Activated T-cell treated with anti-CD3 and anti-CD28 coated beads, Interleukin-2, amount 50 U/mL, for 4 hours (primary cell): ENCODE measurements at regions not wholly inside any gene's neighbourhood (a gene's known extent, or its start where the extent isn't known, plus 50 kb on each side); places are given as distances from the start of the nearest gene placed in this dataset.

Experiments
- ATAC-seq, 2 donors: fragments of 200-7000 bp; cut with Tn5 transposase; one replicate each; pipeline ENCODE4 v1.10.0; 2021
- DNase-seq: peaks from one replicate; pipeline ENCODE4 v3.0.0-alpha.2; 2020
- H3K27me3 Mint-ChIP-seq: one replicate; pipeline ENCODE4 v1.8.0; 2021; ENCODE audit warnings: low read depth, mixed read lengths
- H3K36me3 Mint-ChIP-seq: one replicate; pipeline ENCODE4 v1.8.0; 2022; ENCODE audit warnings: mixed read lengths; ENCODE audit not compliant: insufficient read depth
- H3K4me1 Mint-ChIP-seq: one replicate; pipeline ENCODE4 v1.8.0; 2021; ENCODE audit warnings: low read depth, mixed read lengths
- H3K4me3 Mint-ChIP-seq: one replicate; pipeline ENCODE4 v1.8.0; 2021; ENCODE audit warnings: mild to moderate bottlenecking, moderate library complexity, mixed read lengths
- H3K9me3 Mint-ChIP-seq: one replicate; pipeline ENCODE4 v1.8.0; 2021; ENCODE audit warnings: mixed read lengths

DNA sequence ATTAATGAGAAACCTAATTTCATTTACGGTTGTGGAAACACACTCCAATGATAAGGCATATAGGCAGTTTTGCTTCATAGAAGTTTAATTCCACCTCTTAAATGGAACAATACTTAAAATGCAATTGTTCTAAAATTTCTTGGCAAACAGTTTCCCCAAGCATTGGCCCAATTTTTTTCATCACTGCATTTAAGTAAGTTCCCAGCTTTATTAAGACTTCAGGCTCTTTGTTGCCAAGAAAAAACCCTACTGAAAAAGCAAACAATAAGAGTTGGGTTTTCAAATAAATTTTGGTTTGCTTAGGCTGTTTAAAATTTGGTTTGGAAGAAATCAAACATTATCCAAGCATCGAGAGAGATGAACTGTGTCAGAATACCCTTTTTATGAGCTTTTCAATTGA is 690.9 kb upstream of the NRSN1 start:
- Mint-ChIP-seq H3K9me3 (peaks cover 5% of the 10 kb centered on the region), H3K36me3 (no peaks in the 10 kb centered on the region), H3K27me3 (no peaks in the 10 kb centered on the region), H3K4me3 (no peak overlapping the region), H3K4me1 (no peaks in the 10 kb centered on the region)
- no peak for ATAC-seq
- DNase-seq: no peak

DNA sequence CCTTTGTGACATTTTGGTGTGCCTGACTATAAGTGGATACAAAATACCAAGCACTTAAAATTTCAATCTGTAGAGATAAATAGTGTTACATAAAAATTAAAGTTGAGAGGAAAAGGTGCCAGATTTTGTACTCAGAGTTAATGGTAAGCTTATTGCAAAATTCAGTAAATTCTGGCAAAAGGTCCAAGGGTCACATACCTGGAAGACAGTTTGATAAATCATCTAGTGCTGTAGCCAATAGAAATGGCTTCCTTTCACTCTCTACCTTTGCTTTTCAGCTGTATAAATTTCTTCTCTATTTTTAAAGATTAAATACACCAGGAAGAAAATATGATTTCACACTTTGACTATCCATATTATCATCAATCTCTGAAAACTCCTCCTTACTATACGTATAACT is 690.2 kb upstream of the NRSN1 start:
- ATAC-seq (no peak), DNase-seq (no peak)
- H3K4me3 Mint-ChIP-seq: no peak overlapping the region
- no peaks in the 10 kb centered on the region for H3K27me3 Mint-ChIP-seq
- H3K9me3 Mint-ChIP-seq: peaks cover 5% of the 10 kb centered on the region
- H3K36me3 Mint-ChIP-seq: no peaks in the 10 kb centered on the region
- H3K4me1 Mint-ChIP-seq: no peaks in the 10 kb centered on the region

GRCh38 chr6:23441808-23442461 is 684.1 kb upstream of the NRSN1 start:
- no peak for ATAC-seq
- Mint-ChIP-seq H3K36me3 (no peaks in the 10 kb centered on the region), H3K4me3 (no peak overlapping the region), H3K4me1 (no peaks in the 10 kb centered on the region), H3K9me3 (peaks cover 6% of the 10 kb centered on the region), H3K27me3 (no peaks in the 10 kb centered on the region)
- DNase-seq: no peak

GRCh38 chr6:23445157-23445710 is 680.8 kb upstream of the NRSN1 start:
- DNase-seq: no peak

DNA sequence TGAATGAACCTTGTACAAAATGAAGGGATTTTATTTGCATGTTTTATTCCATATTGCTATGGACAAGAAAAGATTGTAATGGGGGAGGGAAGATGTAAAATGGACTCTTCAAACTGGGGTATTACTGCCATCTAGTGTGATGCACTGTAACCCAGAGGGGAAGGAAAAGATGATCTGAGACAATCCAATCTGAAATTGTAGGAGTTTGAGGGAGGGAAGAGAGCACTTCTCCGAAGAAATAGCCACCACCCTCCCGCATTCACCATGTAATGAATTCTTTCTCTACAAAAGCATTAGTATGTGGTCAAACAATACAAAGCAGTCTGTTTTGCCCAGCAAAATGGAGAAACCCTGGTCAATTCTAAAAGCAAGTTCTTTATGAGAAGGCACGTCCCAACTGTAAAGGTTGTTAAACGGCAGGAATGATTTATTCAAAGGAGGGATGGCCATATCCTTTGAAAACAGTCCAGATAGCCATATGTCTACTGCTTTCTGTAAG is 679.5 kb upstream of the NRSN1 start:
- H3K4me1 Mint-ChIP-seq: no peaks in the 10 kb centered on the region
- H3K36me3 Mint-ChIP-seq: no peaks in the 10 kb centered on the region
- DNase-seq (no peak), ATAC-seq (no peak)
- peaks cover 3% of the 10 kb centered on the region for H3K9me3 Mint-ChIP-seq
- H3K27me3 Mint-ChIP-seq: no peaks in the 10 kb centered on the region
- H3K4me3 Mint-ChIP-seq: no peak overlapping the region

More at GRCh38 chr6:23445157-23445710, 680.8 kb upstream of the NRSN1 start:
- Mint-ChIP-seq H3K4me1 (no peaks in the 10 kb centered on the region), H3K9me3 (peaks cover 6% of the 10 kb centered on the region), H3K27me3 (no peaks in the 10 kb centered on the region), H3K36me3 (no peaks in the 10 kb centered on the region), H3K4me3 (no peak overlapping the region)
- ATAC-seq: no peak

DNA sequence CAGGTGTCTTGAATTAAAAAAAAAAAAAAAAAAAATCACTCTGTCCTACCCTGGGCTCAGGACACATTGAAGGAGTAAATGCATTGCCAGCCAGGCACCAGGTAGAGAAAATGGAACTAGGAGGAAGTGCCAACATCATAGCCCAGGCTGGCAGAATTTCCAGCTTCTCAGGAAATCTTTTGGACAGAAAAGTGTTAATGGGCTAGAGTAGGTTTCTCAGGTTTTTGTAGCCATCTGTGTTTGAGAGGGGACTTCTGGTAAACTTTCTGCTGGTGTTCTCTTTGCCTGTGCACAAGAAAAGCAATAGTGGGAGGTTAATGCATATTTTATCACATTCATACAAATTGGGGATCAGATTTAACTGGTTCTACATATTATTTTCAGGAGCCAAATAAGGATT is 678.3 kb upstream of the NRSN1 start:
- Mint-ChIP-seq H3K4me1 (no peaks in the 10 kb centered on the region), H3K36me3 (no peaks in the 10 kb centered on the region), H3K4me3 (no peak overlapping the region), H3K9me3 (peaks cover 5% of the 10 kb centered on the region), H3K27me3 (no peaks in the 10 kb centered on the region)
- DNase-seq (no peak), ATAC-seq (no peak)

- H3K4me1 Mint-ChIP-seq: no peaks in the 10 kb centered on the region
- H3K27me3 Mint-ChIP-seq: no peaks in the 10 kb centered on the region
- H3K4me3 Mint-ChIP-seq: no peak overlapping the region
- H3K36me3 Mint-ChIP-seq: no peaks in the 10 kb centered on the region
- ATAC-seq: no peak
- H3K9me3 Mint-ChIP-seq: peaks cover 6% of the 10 kb centered on the region
- DNase-seq: no peak
Measured at GRCh38 chr6:23448281-23448680, 677.7 kb upstream of the NRSN1 start.

- Mint-ChIP-seq H3K27me3 (no peaks in the 10 kb centered on the region), H3K9me3 (peaks cover 6% of the 10 kb centered on the region), H3K4me1 (no peaks in the 10 kb centered on the region), H3K36me3 (no peaks in the 10 kb centered on the region), H3K4me3 (no peak overlapping the region)
- ATAC-seq (no peak), DNase-seq (no peak)
Measured at GRCh38 chr6:23454080-23454976, 671.7 kb upstream of the NRSN1 start.

DNA sequence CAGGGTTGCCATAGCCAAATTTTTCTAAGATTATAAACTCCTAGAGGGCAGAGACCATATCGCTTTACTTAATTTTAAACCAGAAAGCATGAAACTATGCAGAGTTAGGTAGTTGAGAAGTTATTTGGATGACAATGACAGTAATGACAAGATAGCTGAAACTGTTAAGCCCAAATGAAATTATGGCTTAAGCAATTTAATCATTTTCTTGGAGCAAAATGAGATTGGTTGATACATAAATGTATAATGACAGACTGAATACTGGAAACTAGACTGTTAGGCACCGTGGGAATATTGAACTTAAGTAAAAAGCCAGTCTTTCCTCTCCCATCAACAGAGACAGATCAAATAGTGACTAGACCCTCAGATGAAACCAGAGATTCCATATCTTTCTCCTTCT is 670.3 kb upstream of the NRSN1 start:
- Mint-ChIP-seq H3K36me3 (no peaks in the 10 kb centered on the region), H3K4me3 (no peak overlapping the region), H3K9me3 (peaks cover 6% of the 10 kb centered on the region), H3K27me3 (no peaks in the 10 kb centered on the region), H3K4me1 (no peaks in the 10 kb centered on the region)
- no peak for ATAC-seq
- no peak for DNase-seq

GRCh38 chr6:23456396-23456795 is 669.6 kb upstream of the NRSN1 start:
- H3K9me3 Mint-ChIP-seq: peaks cover 6% of the 10 kb centered on the region
- H3K27me3 Mint-ChIP-seq: no peaks in the 10 kb centered on the region
- no peak for DNase-seq
- no peak overlapping the region for H3K4me3 Mint-ChIP-seq
- no peak for ATAC-seq
- H3K4me1 Mint-ChIP-seq: no peaks in the 10 kb centered on the region
- H3K36me3 Mint-ChIP-seq: no peaks in the 10 kb centered on the region

DNA sequence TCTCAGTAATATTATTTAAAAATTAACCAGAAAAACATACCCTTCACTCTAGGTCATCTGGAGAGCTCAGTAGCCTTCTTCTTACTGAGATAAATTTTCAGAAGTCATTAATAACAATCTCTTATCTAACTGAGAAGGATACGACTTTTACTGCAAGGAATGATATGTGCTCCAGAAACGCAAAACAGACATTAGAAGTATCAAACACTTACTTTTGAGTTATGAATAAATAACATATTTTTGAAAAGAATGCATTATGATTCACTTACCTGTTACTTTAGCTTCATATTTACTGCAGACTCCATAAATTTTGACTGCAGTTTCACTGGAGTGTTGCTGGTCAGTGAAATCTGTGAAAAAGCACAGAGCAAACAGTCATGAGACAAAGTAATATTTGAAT is 668.7 kb upstream of the NRSN1 start:
- Mint-ChIP-seq H3K27me3 (no peaks in the 10 kb centered on the region), H3K4me1 (no peaks in the 10 kb centered on the region), H3K36me3 (no peaks in the 10 kb centered on the region), H3K4me3 (no peak overlapping the region), H3K9me3 (peaks cover 6% of the 10 kb centered on the region)
- no peak for DNase-seq
- no peak for ATAC-seq

DNA sequence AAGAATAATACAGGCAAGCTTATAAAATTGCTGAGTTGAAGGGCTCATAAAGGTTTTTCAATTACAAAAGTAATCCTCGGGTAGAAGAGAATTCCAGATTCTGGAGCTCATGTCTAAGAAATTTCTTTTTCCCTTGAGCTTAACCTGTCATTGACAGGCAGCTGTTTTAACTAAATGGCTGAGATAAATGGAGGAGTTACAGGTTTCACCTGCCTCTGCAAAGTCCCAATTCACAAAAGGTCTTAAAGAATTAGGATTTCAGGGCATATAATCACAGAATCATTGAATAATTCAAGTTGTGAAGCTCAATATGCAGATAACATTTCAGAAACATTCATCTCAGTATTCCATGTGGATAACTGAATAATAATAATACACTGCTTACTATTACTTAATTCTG is 660.1 kb upstream of the NRSN1 start:
- no peak for DNase-seq
- no peak for ATAC-seq
- Mint-ChIP-seq H3K9me3 (peaks cover 7% of the 10 kb centered on the region), H3K27me3 (no peaks in the 10 kb centered on the region), H3K36me3 (no peaks in the 10 kb centered on the region), H3K4me1 (no peaks in the 10 kb centered on the region), H3K4me3 (no peak overlapping the region)

DNA sequence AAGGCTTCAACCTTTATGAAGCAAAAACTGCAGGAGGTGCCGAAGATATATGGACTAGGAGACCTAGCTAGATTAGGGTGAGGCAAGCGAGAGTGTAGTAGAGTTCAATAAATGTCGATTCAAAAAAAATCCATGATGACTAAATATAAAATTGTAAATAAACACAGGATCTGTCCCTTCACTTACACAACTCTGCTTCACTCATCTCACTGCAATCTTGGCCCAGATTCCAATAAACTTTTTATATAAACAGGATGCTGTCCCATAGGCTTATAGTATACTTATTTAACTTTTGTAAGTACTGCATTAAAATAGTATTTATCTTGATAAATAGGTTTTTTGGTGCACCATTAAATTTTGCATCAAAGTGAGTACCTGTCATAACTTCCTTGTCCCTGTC is 648.4 kb upstream of the NRSN1 start:
- H3K36me3 Mint-ChIP-seq: no peaks in the 10 kb centered on the region
- H3K9me3 Mint-ChIP-seq: peaks cover 18% of the 10 kb centered on the region
- DNase-seq (no peak), ATAC-seq (no peak)
- no peak overlapping the region for H3K4me3 Mint-ChIP-seq
- no peaks in the 10 kb centered on the region for H3K27me3 Mint-ChIP-seq
- no peaks in the 10 kb centered on the region for H3K4me1 Mint-ChIP-seq

DNA sequence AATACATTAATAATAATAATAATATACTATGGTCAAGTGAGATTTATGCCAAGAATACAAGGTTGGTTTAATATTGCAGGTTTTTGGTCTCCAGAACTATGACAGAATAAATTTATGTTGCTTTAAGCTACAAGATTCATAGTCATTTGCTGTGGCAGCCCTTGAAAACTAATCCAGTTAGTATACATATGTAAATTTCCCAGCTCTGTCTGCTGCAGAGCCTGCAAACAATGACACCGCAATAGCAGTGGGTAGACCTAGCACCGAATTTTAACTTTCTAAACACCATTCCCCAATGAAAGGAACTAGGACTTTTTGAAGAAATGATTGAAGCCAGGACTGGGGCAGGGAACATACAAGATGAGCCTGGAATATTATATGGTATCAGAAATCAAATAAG is 647.7 kb upstream of the NRSN1 start:
- Mint-ChIP-seq H3K9me3 (peaks cover 15% of the 10 kb centered on the region), H3K4me1 (no peaks in the 10 kb centered on the region), H3K27me3 (no peaks in the 10 kb centered on the region), H3K4me3 (no peak overlapping the region), H3K36me3 (no peaks in the 10 kb centered on the region)
- no peak for ATAC-seq
- no peak for DNase-seq

DNA sequence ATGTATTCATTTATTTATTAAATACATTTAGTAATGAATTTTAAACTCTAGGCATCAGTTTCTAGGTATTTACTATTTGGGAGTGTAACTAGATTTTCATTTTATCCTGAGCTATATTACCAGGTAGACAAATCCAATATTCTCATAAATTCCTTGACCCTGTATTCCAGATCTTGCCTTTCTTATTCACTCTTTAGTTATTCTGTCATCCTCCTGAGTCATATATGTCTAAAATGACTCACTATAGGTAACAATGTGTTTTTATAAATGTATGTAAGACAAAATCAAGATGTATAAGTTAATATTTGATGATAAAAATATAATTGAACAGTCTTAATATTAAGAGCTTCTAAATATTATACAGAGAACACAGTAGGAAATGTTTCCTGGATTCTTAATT is 642.1 kb upstream of the NRSN1 start:
- Mint-ChIP-seq H3K4me3 (no peak overlapping the region), H3K27me3 (no peaks in the 10 kb centered on the region), H3K9me3 (peaks cover 3% of the 10 kb centered on the region), H3K36me3 (no peaks in the 10 kb centered on the region), H3K4me1 (no peaks in the 10 kb centered on the region)
- ATAC-seq: no peak
- no peak for DNase-seq
